Kidney epithelial cell (primary cell): ENCODE measurements at regions not wholly inside any gene's neighbourhood (a gene's known extent, or its start where the extent isn't known, plus 50 kb on each side); places are given as distances from the start of the nearest gene placed in this dataset.

Experiments used
- DNase-seq: peaks from one replicate; pipeline ENCODE4 v3.0.0-alpha.2; 2010; ENCODE audit warnings: low read depth
- H3K27me3 ChIP-seq: 2 replicates; pipeline ENCODE4 v1.6.0; 2011; ENCODE audit warnings: low read length; ENCODE audit not compliant: control insufficient read depth, insufficient read depth
- H3K36me3 ChIP-seq: 2 replicates; pipeline ENCODE4 v1.5.1; 2011; ENCODE audit warnings: low read length; ENCODE audit not compliant: control insufficient read depth, insufficient read depth
- H3K4me3 ChIP-seq: 2 replicates; pipeline ENCODE4 v1.5.1; 2011; ENCODE audit warnings: low read depth, mild to moderate bottlenecking, control low read depth, low read length
- CTCF ChIP-seq: IDR thresholded peaks from 2 replicates; pipeline ENCODE4 v1.5.1; 2011; ENCODE audit warnings: mild to moderate bottlenecking, moderate library complexity, low read length, control low read depth, inconsistent platforms; ENCODE audit not compliant: insufficient read depth, poor library complexity, severe bottlenecking

GRCh38 chr11:109885006-109885405 lies 208.2 kb upstream of the ZC3H12C start:
- DNase-seq = no peak
- Histone ChIP-seq H3K36me3 (no peaks in the 10 kb centered on the region), H3K27me3 (no peaks in the 10 kb centered on the region), H3K4me3 (no peak overlapping the region)
- no peak for TF ChIP-seq CTCF

GRCh38 chr11:109892321-109892794 lies 200.8 kb upstream of the ZC3H12C start:
- no peak overlapping the region for H3K4me3 ChIP-seq
- no peaks in the 10 kb centered on the region for H3K36me3 ChIP-seq
- no peak for DNase-seq
- no peaks in the 10 kb centered on the region for H3K27me3 ChIP-seq
- TF ChIP-seq CTCF = no peak

GRCh38 chr11:109894242-109894641 lies 198.9 kb upstream of the ZC3H12C start:
- DNase-seq = no peak
- Histone ChIP-seq H3K36me3 (no peaks in the 10 kb centered on the region), H3K27me3 (no peaks in the 10 kb centered on the region), H3K4me3 (no peak overlapping the region)
- TF ChIP-seq CTCF = no peak

- no peak for DNase-seq
- Histone ChIP-seq H3K27me3 (no peaks in the 10 kb centered on the region), H3K4me3 (no peak overlapping the region), H3K36me3 (no peaks in the 10 kb centered on the region)
- no peak for TF ChIP-seq CTCF
Measured at GRCh38 chr11:109898592-109898991, 194.6 kb upstream of the ZC3H12C start.

GRCh38 chr11:109902764-109903433 lies 190.3 kb upstream of the ZC3H12C start:
- Histone ChIP-seq H3K27me3 (no peaks in the 10 kb centered on the region), H3K36me3 (no peaks in the 10 kb centered on the region), H3K4me3 (no peak overlapping the region)
- no peak for TF ChIP-seq CTCF
- no peak for DNase-seq

GRCh38 chr11:109911488-109911887 lies 181.7 kb upstream of the ZC3H12C start:
- Histone ChIP-seq H3K36me3 (no peaks in the 10 kb centered on the region), H3K27me3 (no peaks in the 10 kb centered on the region), H3K4me3 (no peak overlapping the region)
- no peak for TF ChIP-seq CTCF
- no peak for DNase-seq
